GM23338 (cell line): ENCODE measurements at regions not wholly inside any gene's neighbourhood (a gene's known extent, or its start where the extent isn't known, plus 50 kb on each side); places are given as distances from the start of the nearest gene placed in this dataset.

Source experiments
- ATAC-seq: fragments of 200-7000 bp; cut with Tn5 transposase; 3 replicates; pipeline ENCODE4 v1.9.1; 2020
- DNase-seq: peaks from one replicate; pipeline ENCODE4 v3.0.0-alpha.2; 2015; ENCODE audit warnings: low spot score
- H2AFZ ChIP-seq: fragments of 200-600 bp; sonication (generic); 2 replicates; pipeline ENCODE4 v1.8.0; 2016; ENCODE audit warnings: antibody characterized with exemption, mild to moderate bottlenecking, moderate library complexity
- H3F3A ChIP-seq: fragments of 200-600 bp; sonication (generic); replicated peaks from 2 replicates; pipeline ENCODE4 v1.8.0; 2017; ENCODE audit warnings: antibody characterized with exemption, mixed run types, low read depth
- H3K27ac ChIP-seq: fragments of 200-600 bp; sonication (generic); 2 replicates; pipeline ENCODE4 v1.6.1; 2016; ENCODE audit warnings: low read depth
- H3K27me3 ChIP-seq: fragments of 200-600 bp; sonication (generic); 2 replicates; pipeline ENCODE4 v1.8.0; 2016; ENCODE audit warnings: mild to moderate bottlenecking, mixed run types, moderate library complexity; ENCODE audit not compliant: insufficient read depth
- H3K36me3 ChIP-seq: fragments of 200-600 bp; sonication (generic); 2 replicates; pipeline ENCODE4 v1.8.0; 2016; ENCODE audit warnings: mild to moderate bottlenecking; ENCODE audit not compliant: insufficient read depth
- H3K4me1 ChIP-seq: fragments of 200-600 bp; sonication (generic); 2 replicates; pipeline ENCODE4 v1.8.0; 2016; ENCODE audit warnings: mild to moderate bottlenecking, moderate library complexity; ENCODE audit not compliant: insufficient read depth
- H3K4me2 ChIP-seq: fragments of 200-600 bp; sonication (generic); 2 replicates; pipeline ENCODE4 v1.7.1; 2017; ENCODE audit warnings: mixed run types
- H3K4me3 ChIP-seq: fragments of 200-600 bp; sonication (generic); 2 replicates; pipeline ENCODE4 v1.6.1; 2016; ENCODE audit warnings: mixed run types
- H3K79me2 ChIP-seq: fragments of 200-600 bp; sonication (generic); replicated peaks from 2 replicates; pipeline ENCODE4 v1.8.0; 2017; ENCODE audit warnings: mild to moderate bottlenecking; ENCODE audit not compliant: insufficient read depth
- H3K9me2 ChIP-seq: fragments of 200-600 bp; sonication (generic); 2 replicates; pipeline ENCODE4 v1.8.0; 2017; ENCODE audit not compliant: insufficient read depth
- H4K20me1 ChIP-seq: fragments of 200-600 bp; sonication (generic); replicated peaks from 2 replicates; pipeline ENCODE4 v1.8.0; 2017; ENCODE audit warnings: mild to moderate bottlenecking; ENCODE audit not compliant: insufficient read depth
- H3K27ac Mint-ChIP-seq: 2 replicates; pipeline ENCODE4 v1.8.0; 2020; ENCODE audit warnings: inconsistent platforms, mild to moderate bottlenecking, moderate library complexity, mixed read lengths
- H3K27me3 Mint-ChIP-seq: 3 replicates; pipeline ENCODE4 v1.8.0; 2022; ENCODE audit warnings: low read depth, mild to moderate bottlenecking, moderate library complexity, mixed read lengths, inconsistent platforms; ENCODE audit not compliant: insufficient read depth, poor library complexity
- H3K36me3 Mint-ChIP-seq: 3 replicates; pipeline ENCODE4 v1.8.0; 2021; ENCODE audit warnings: low read depth, mild to moderate bottlenecking, inconsistent platforms, moderate library complexity, mixed read lengths
- H3K4me1 Mint-ChIP-seq: 3 replicates; pipeline ENCODE4 v1.8.0; 2020; ENCODE audit warnings: mild to moderate bottlenecking, inconsistent platforms, mixed read lengths
- H3K4me3 Mint-ChIP-seq: 3 replicates; pipeline ENCODE4 v1.8.0; 2021; ENCODE audit warnings: moderate library complexity, mild to moderate bottlenecking, inconsistent platforms, mixed read lengths
- H3K9me3 Mint-ChIP-seq: 3 replicates; pipeline ENCODE4 v1.8.0; 2020; ENCODE audit warnings: moderate library complexity, mild to moderate bottlenecking, inconsistent platforms, mixed read lengths
- EZH2 ChIP-seq: fragments of 200-600 bp; sonication (generic); IDR thresholded peaks from one replicate; pipeline ENCODE4 v1.8.0; 2017; ENCODE audit warnings: antibody characterized with exemption, mild to moderate bottlenecking, low read depth; ENCODE audit not compliant: unreplicated experiment
- EZH2phosphoT487 ChIP-seq: fragments of 200-600 bp; sonication (generic); IDR thresholded peaks from one replicate; pipeline ENCODE4 v1.8.1; 2018; ENCODE audit warnings: antibody characterized with exemption; ENCODE audit not compliant: unreplicated experiment
- POLR2AphosphoS5 ChIP-seq: IDR thresholded peaks from 2 replicates; pipeline ENCODE4 v1.6.1; 2016; ENCODE audit warnings: antibody characterized with exemption, low read depth
- REST ChIP-seq: IDR thresholded peaks from one replicate; pipeline ENCODE4 v1.6.1; 2018; ENCODE audit warnings: antibody characterized with exemption; ENCODE audit not compliant: unreplicated experiment
- STAT1 ChIP-seq: IDR thresholded peaks from one replicate; pipeline ENCODE4 v1.6.1; 2016; ENCODE audit warnings: antibody characterized with exemption; ENCODE audit not compliant: unreplicated experiment
- ZNF114 ChIP-seq: fragments of 250-450 bp; sonication (Bioruptor Pico); IDR thresholded peaks from 2 replicates; pipeline ENCODE4 v1.5.0; 2020; ENCODE audit warnings: mild to moderate bottlenecking, moderate library complexity
- ZNF331 ChIP-seq: fragments of 250-450 bp; sonication (Bioruptor Pico); IDR thresholded peaks from 2 replicates; pipeline ENCODE4 v1.5.0; 2020; ENCODE audit warnings: low read depth, mild to moderate bottlenecking, moderate library complexity
- ZNF462 ChIP-seq: fragments of 250-450 bp; sonication (Bioruptor Pico); IDR thresholded peaks from 2 replicates; pipeline ENCODE4 v1.5.0; 2020; ENCODE audit warnings: mild to moderate bottlenecking, moderate library complexity
- TF ChIP-seq, protein P1 (sequence below), 2 experiments: fragments of 200-600 bp in 1 of 2; sonication (generic) in 1 of 2; conservative IDR thresholded peaks; 2 replicates each; pipeline versions ENCODE4 v1.5.1 to v1.6.1; 2016 to 2017; ENCODE audit warnings: antibody characterized with exemption in 2 of 2, low read depth in 2 of 2, mild to moderate bottlenecking in 2 of 2, moderate library complexity in 1 of 2
- TF ChIP-seq, protein P2 (sequence below): IDR thresholded peaks from 2 replicates; pipeline ENCODE4 v1.6.1; 2016; ENCODE audit warnings: antibody characterized with exemption

GRCh38 chr4:125105561-125105960 lies 209.2 kb upstream of the FAT4 start:
- H3K36me3 Mint-ChIP-seq, result no peaks in the 10 kb centered on the region
- peaks cover 2% of the 10 kb centered on the region for H3K27me3 Mint-ChIP-seq
- no peaks in the 10 kb centered on the region for H3K36me3 ChIP-seq
- H3K4me3 ChIP-seq, result no peak overlapping the region
- H3K9me3 Mint-ChIP-seq, result no peaks in the 10 kb centered on the region
- H3K4me2 ChIP-seq, result no peak overlapping the region
- peaks cover 10% of the 10 kb centered on the region for H3K4me1 ChIP-seq
- H3F3A ChIP-seq, result no peaks in the 10 kb centered on the region
- no peaks in the 10 kb centered on the region for H3K9me2 ChIP-seq
- no peak overlapping the region for H3K27ac Mint-ChIP-seq
- no peaks in the 10 kb centered on the region for H3K79me2 ChIP-seq
- TF ChIP-seq, protein P1, sequence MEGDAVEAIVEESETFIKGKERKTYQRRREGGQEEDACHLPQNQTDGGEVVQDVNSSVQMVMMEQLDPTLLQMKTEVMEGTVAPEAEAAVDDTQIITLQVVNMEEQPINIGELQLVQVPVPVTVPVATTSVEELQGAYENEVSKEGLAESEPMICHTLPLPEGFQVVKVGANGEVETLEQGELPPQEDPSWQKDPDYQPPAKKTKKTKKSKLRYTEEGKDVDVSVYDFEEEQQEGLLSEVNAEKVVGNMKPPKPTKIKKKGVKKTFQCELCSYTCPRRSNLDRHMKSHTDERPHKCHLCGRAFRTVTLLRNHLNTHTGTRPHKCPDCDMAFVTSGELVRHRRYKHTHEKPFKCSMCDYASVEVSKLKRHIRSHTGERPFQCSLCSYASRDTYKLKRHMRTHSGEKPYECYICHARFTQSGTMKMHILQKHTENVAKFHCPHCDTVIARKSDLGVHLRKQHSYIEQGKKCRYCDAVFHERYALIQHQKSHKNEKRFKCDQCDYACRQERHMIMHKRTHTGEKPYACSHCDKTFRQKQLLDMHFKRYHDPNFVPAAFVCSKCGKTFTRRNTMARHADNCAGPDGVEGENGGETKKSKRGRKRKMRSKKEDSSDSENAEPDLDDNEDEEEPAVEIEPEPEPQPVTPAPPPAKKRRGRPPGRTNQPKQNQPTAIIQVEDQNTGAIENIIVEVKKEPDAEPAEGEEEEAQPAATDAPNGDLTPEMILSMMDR (conservative IDR thresholded peaks at IDR 0.05; ENCODE audit: low read depth in 2 of 2), result no peak
- TF ChIP-seq ZNF114 (no peak), ZNF331 (CRISPR knock-in tag) (no peak), POLR2AphosphoS5 (no peak), REST (no peak), STAT1 (no peak), ZNF462 (no peak), EZH2phosphoT487 (no peak), EZH2 (no peak)
- TF ChIP-seq, protein P2, sequence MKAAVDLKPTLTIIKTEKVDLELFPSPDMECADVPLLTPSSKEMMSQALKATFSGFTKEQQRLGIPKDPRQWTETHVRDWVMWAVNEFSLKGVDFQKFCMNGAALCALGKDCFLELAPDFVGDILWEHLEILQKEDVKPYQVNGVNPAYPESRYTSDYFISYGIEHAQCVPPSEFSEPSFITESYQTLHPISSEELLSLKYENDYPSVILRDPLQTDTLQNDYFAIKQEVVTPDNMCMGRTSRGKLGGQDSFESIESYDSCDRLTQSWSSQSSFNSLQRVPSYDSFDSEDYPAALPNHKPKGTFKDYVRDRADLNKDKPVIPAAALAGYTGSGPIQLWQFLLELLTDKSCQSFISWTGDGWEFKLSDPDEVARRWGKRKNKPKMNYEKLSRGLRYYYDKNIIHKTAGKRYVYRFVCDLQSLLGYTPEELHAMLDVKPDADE, result no peak
- H4K20me1 ChIP-seq, result no peaks in the 10 kb centered on the region
- no peaks in the 10 kb centered on the region for H3K27me3 ChIP-seq
- H3K4me1 Mint-ChIP-seq, result peaks cover 8% of the 10 kb centered on the region
- ATAC-seq (no peak), DNase-seq (no peak)
- H2AFZ ChIP-seq, result no peak overlapping the region
- H3K4me3 Mint-ChIP-seq, result no peak overlapping the region
- no peak overlapping the region for H3K27ac ChIP-seq
